Panc1 (cell line): ENCODE measurements at regions not wholly inside any gene's neighbourhood (a gene's known extent, or its start where the extent isn't known, plus 50 kb on each side); places are given as distances from the start of the nearest gene placed in this dataset.

Experiments used
- ATAC-seq: fragments of 200-7000 bp; cut with Tn5 transposase; 2 replicates; pipeline ENCODE4 v1.9.1; 2020; ENCODE audit warnings: mild to moderate bottlenecking, moderate library complexity
- BruUV-seq: library from RNA; stranded (reverse); fragments of 400-500 nt; replicated peaks from 2 replicates; lab custom pipeline; 2021; lab: Mats Ljungman, UMichigan
- CTCF ChIA-PET: fragments of 300-600 bp; sonication (Branson Sonifier 250); formaldehyde crosslinking; loops from one replicate; lab custom pipeline; 2022; ENCODE audit warnings: antibody characterized with exemption; lab: Charles Lee
- POLR2A ChIA-PET: fragments of 300-600 bp; sonication (Branson Sonifier 250); formaldehyde crosslinking; loops from one replicate; lab custom pipeline; 2022; ENCODE audit warnings: antibody characterized with exemption; lab: Charles Lee
- DNase-seq: peaks from one replicate; pipeline ENCODE4 v3.0.0-alpha.2; 2010; ENCODE audit warnings: low read depth, low spot score
- H3K27ac ChIP-seq: 2 replicates; pipeline ENCODE4 v1.5.1; 2011; ENCODE audit warnings: mild to moderate bottlenecking, low read length, inconsistent platforms
- H3K27me3 ChIP-seq: fragments of 200-500 bp; sonication (Bioruptor generic); 2 replicates; pipeline ENCODE4 v1.6.0; 2014; ENCODE audit warnings: low read length, inconsistent platforms; ENCODE audit not compliant: control insufficient read depth, insufficient read depth
- H3K36me3 ChIP-seq: fragments of 200-500 bp; sonication (Bioruptor generic); 2 replicates; pipeline ENCODE4 v1.5.1; 2014; ENCODE audit warnings: inconsistent platforms, mild to moderate bottlenecking, low read length, moderate library complexity; ENCODE audit not compliant: control insufficient read depth, insufficient read depth
- H3K4me1 ChIP-seq: 2 replicates; pipeline ENCODE4 v1.5.1; 2011; ENCODE audit warnings: inconsistent platforms, mild to moderate bottlenecking, low read length, moderate library complexity; ENCODE audit not compliant: control insufficient read depth, insufficient read depth
- H3K4me3 ChIP-seq, 2 experiments: 2 replicates each; pipeline ENCODE4 v1.5.1; 2011 to 2012; ENCODE audit warnings: low read depth in 2 of 2, low read length in 2 of 2, mild to moderate bottlenecking in 2 of 2, inconsistent platforms in 1 of 2, moderate library complexity in 1 of 2
- H3K9me3 ChIP-seq: fragments of 200-500 bp; sonication (Bioruptor generic); 2 replicates; pipeline ENCODE4 v1.5.1; 2014; ENCODE audit warnings: low read depth, mild to moderate bottlenecking, inconsistent platforms, low read length, moderate library complexity; ENCODE audit not compliant: control insufficient read depth, insufficient read depth
- CTCF ChIP-seq: fragments of 450-650 bp; IDR thresholded peaks from 2 replicates; pipeline ENCODE4 v1.5.1; 2017; ENCODE audit warnings: mild to moderate bottlenecking
- POLR2AphosphoS5 ChIP-seq: IDR thresholded peaks from 2 replicates; pipeline ENCODE4 v1.6.1; 2012; ENCODE audit warnings: mild to moderate bottlenecking, low read depth, low read length, moderate library complexity
- REST ChIP-seq, 2 experiments: IDR thresholded peaks; 2 replicates each; pipeline ENCODE4 v1.6.1; 2011 to 2012; ENCODE audit warnings: low read depth in 2 of 2, control low read depth in 1 of 2, low read length in 1 of 2, mild to moderate bottlenecking in 1 of 2, moderate library complexity in 1 of 2; ENCODE audit not compliant: insufficient read depth in 1 of 2
- SIN3A ChIP-seq: IDR thresholded peaks from 2 replicates; pipeline ENCODE4 v1.6.1; 2012; ENCODE audit warnings: low read depth, mild to moderate bottlenecking, low read length, moderate library complexity, borderline replicate concordance; ENCODE audit not compliant: insufficient read depth
- TCF7L2 ChIP-seq: IDR thresholded peaks from 2 replicates; pipeline ENCODE4 v1.6.1; 2011; ENCODE audit warnings: mild to moderate bottlenecking, low read depth, low read length, inconsistent platforms
- in situ Hi-C: cut with HindIII; loops from 2 replicates; pipeline ENCODE4 v1.10.0; 2016; ENCODE audit warnings: low sequenced_read_pairs, low pct_unique_long_range_greater_than_20kb
- intact Hi-C: fragments of 100-400 bp; cut with micrococcal nuclease; formaldehyde crosslinking; loops from one replicate; pipeline ENCODE4 v1.10.0; 2022; ENCODE audit not compliant: unreplicated experiment

- intact Hi-C loops (no loop called here), in situ Hi-C loops (no loop called here)
- Histone ChIP-seq H3K9me3 (peaks cover 15% of the 10 kb centered on the region; the same call in 1 of the 2 replicates), H3K27ac (no peak overlapping the region), H3K36me3 (no peaks in the 10 kb centered on the region), H3K4me1 (no peaks in the 10 kb centered on the region), H3K4me3 (no peak overlapping the region), H3K27me3 (no peaks in the 10 kb centered on the region)
- ATAC-seq, result no peak
- ChIA-PET CTCF (no interaction called here), POLR2A (no interaction called here)
- TF ChIP-seq POLR2AphosphoS5, result no peak
- no peak for TF ChIP-seq TCF7L2
- no peak for TF ChIP-seq REST (IDR thresholded peaks at IDR 0.05; ENCODE audit: insufficient read depth in 1 of 2, low read depth in 2 of 2, low read length in 1 of 2)
- no peak for TF ChIP-seq SIN3A
- no peak for TF ChIP-seq CTCF
- no TSS peak for BruUV-seq
- no peak for DNase-seq
Measured at GRCh38 chr5:4561403-4561802, 578.7 kb upstream of the ADAMTS16 start.

GRCh38 chr5:4563400-4563799, 576.7 kb upstream of the ADAMTS16 start:
- no peak overlapping the region for H3K4me3 ChIP-seq
- H3K9me3 ChIP-seq, result peaks cover 15% of the 10 kb centered on the region; the same call in 1 of the 2 replicates
- POLR2A ChIA-PET, result no interaction called here
- no peaks in the 10 kb centered on the region for H3K4me1 ChIP-seq
- no peak for ATAC-seq
- no peaks in the 10 kb centered on the region for H3K27me3 ChIP-seq
- in situ Hi-C loops, result no loop called here
- intact Hi-C loops, result no loop called here
- no peaks in the 10 kb centered on the region for H3K36me3 ChIP-seq
- TF ChIP-seq REST (IDR thresholded peaks at IDR 0.05; ENCODE audit: insufficient read depth in 1 of 2, low read depth in 2 of 2, low read length in 1 of 2) (no peak), SIN3A (no peak), CTCF (peak; percentile 41), POLR2AphosphoS5 (no peak), TCF7L2 (no peak)
- CTCF ChIA-PET, result no interaction called here
- no TSS peak for BruUV-seq
- H3K27ac ChIP-seq, result no peak overlapping the region
- no peak for DNase-seq
